ENCODE measurements at regions not wholly inside any gene's neighbourhood (a gene's known extent, or its start where the extent isn't known, plus 50 kb on each side); places are given as distances from the start of the nearest gene placed in this dataset.

DNA sequence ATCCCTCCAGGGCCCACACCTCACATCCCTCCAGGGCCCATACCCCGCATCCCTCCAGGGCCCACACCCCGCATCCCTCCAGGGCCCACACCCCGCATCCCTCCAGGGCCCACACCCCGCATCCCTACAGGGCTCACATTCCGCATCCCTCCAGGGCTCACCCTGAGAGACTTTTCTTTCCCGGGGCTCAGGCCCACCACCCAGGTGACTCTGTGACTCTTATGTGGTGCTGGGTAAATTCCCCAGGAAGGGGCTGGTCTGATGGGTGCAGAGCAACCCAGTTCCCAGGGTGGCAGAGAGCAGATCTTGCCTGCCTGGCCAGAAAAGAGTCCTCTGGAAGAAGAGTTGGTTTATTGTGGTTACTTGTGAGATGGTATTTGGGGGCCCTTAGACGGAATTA, 290.7 kb downstream of the TCERG1L start:
- TF ChIP-seq CTCF (IDR thresholded peaks at IDR 0.05; ENCODE audit: low read length) (no peak), EZH2 (IDR thresholded peaks at IDR 0.05; ENCODE audit: borderline replicate concordance, low read length) (no peak)
